ENCODE measurements at regions not wholly inside any gene's neighbourhood (a gene's known extent, or its start where the extent isn't known, plus 50 kb on each side); places are given as distances from the start of the nearest gene placed in this dataset.

DNA sequence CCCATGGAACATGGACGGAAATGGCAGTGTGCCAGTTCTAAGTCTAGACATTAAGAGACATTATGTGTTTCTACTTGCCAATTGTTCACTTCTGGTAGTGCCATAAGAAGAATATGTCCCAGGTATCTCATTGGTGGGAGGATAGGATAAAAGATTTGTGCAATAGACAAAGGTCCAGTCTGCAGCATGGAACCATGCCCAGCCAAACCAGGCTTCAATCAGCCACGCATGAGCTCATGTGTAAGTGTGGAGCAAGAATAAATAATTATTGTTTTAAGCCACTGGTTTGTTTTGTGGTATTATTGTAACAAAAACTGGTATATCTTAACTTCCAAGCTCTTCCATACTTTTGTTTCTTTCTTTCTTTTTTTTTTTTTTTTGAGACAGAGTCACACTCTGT lies 153.6 kb upstream of the CTTNBP2 start:
- DNase-seq (ENCODE audit: low spot score), result no peak

DNA sequence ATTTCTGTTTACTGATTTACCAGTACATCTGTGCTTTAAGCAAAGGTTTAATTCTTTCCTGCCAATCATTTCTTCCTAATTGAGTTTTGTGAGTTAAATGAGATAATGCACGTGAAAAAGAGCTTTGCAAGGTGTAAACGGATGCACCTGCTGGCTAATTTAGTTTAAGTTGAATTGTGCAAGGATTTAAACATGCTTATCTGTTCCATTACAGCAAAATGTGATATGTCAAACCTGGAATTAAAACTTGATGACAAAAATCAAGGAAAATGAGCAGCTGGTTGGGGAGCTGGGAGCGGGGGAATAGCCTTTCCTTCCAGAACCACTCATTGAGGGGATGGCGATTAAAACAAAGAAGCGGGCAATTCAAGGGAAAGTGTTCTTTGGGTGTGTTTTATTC lies 155.0 kb upstream of the CTTNBP2 start:
- no peak for DNase-seq (ENCODE audit: low spot score)

- no peak for DNase-seq (ENCODE audit: low spot score)
Observed at GRCh38 chr7:118029826-118030422, 154.0 kb upstream of the LSM8 start.

DNA sequence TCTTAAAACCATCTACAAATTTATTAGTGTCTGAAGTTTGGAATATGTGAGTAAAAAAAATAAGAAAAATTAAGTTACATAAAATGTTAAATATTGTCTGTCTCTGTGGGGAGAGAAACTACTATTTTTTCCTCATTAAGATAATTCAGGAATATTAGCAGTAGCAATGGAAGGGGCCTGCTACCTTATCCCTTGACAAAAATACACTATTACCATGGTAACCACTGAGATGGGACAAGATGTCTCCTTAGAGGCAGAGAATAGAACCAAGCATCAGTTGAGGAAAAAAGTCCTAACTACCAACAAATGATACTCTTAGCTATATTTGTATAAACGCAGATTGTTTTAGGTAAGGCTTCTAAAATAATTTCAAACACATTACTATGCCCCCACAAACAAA lies 150.7 kb upstream of the LSM8 start:
- no peak for DNase-seq (ENCODE audit: low spot score)

- DNase-seq (ENCODE audit: low spot score), result no peak
Observed at GRCh38 chr7:118039963-118040489, 143.9 kb upstream of the LSM8 start.

GRCh38 chr7:118040562-118040961 lies 143.4 kb upstream of the LSM8 start:
- no peak for DNase-seq (ENCODE audit: low spot score)

DNA sequence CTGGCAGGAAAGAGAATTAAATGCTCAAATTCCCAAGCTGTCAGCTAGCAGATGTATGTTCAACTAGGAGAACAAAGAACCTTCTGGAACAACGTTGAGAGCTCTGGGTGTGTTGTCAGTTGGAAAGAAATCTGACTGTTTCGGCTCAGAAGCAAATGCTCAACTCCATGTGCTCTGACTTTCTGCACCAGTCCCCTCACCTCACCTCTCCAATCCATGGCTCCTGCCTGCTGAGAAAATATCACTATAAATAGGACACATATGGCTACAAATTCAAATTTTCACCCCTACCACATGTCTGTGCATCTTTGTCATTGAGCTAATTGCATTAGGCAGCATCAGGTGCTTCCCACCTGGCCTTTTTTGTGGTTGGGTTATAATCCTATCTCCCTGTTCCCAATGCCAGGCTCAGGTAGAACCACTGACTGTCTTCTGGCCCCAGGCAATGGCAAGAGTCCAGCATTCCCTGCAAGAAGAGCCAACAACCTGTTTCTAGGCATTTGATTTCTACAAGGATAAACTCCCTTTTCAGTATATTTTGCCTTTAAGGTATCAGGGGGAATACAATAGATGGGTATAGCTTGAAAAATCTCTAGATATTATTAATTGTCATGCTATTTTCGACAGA lies 142.6 kb upstream of the LSM8 start:
- DNase-seq (ENCODE audit: low spot score), result no peak

- DNase-seq (ENCODE audit: low spot score), result no peak
Observed at GRCh38 chr7:118045629-118046028, 138.3 kb upstream of the LSM8 start.

- no peak for DNase-seq (ENCODE audit: low spot score)
Observed at GRCh38 chr7:118046086-118046485, 137.9 kb upstream of the LSM8 start.

- DNase-seq (ENCODE audit: low spot score), result no peak
Observed at GRCh38 chr7:118046801-118047200, 137.2 kb upstream of the LSM8 start.

DNA sequence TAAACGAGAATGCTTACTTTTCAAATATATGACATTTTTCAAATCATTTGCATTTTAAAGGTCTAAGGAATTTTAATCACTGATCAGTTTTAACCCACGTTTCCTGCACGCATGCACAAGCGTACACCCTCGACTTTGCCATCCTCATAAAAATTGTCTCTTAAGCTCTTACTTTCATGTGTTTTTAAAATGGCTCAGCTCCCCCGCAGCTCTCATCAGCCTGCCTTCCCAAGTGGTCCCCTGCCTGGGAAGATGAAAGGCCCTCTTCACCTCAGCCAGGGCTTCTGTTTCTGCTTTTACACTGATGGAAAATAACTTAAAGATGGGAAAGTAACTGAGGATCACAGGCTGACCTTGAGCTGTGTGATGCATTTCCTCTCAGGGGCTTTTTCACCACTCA lies 131.6 kb upstream of the LSM8 start:
- DNase-seq (ENCODE audit: low spot score), result no peak

DNA sequence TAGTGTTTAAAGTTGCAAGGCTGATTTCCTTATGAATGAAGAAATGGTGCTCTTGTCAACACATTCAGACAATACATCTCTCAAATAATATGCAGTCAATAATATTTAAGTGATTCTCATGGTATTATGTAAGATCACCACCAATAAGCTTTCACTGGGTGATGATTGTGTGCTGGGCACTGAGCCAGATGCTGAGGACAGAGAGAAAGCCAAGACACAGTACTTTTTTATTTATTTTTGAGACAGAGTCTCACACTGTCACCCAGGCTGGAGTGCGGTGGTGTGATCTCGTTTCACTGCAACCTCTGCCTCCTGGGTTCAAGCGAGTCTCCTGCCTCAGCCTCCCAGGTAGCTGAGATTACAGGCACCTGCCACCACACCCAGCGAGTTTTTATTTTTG lies 130.6 kb upstream of the LSM8 start:
- no peak for DNase-seq (ENCODE audit: low spot score)

DNA sequence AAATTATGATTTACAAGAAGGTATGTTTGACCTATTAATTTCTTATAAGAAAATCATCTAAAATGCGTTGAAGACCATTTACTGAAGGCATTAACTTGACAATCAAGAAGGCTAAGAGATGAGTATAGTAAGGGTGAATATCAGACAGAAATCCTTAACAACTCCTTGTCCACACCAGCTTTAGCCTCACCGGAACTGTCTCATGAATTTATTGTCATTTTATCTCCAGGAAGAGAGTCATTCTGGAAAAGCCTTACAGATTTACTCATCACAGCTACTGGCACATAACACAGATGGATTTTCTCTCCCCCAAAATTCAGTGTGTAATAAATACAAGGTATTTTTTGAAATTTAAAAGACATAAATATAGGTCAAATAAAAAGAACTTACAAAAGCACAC lies 129.4 kb upstream of the LSM8 start:
- no peak for DNase-seq (ENCODE audit: low spot score)

GRCh38 chr7:118055647-118056046 lies 128.3 kb upstream of the LSM8 start:
- DNase-seq (ENCODE audit: low spot score), result no peak

GRCh38 chr7:118057404-118057803 lies 126.6 kb upstream of the LSM8 start:
- DNase-seq (ENCODE audit: low spot score), result no peak

DNA sequence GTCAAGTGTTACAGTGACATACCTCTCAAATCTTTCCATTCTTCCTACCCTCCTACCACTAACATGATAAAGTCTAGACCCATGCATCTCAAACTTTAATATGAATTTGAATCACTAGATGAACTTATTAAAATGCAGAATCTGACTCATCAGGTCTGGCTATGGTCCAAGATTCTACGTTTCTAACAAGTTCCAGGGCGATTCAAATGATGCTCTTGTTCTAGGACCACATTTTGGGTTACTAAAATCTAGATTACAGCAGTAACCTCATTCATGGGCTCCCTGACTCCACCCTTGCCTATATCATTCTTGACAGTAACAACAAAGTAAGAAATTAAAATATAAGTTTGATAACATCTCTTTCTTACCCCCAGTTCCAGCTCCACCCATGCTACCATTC lies 124.8 kb upstream of the LSM8 start:
- no peak for DNase-seq (ENCODE audit: low spot score)

- DNase-seq (ENCODE audit: low spot score), result no peak
Observed at GRCh38 chr7:118060692-118061091, 123.3 kb upstream of the LSM8 start.

GRCh38 chr7:118061386-118061785 lies 122.6 kb upstream of the LSM8 start:
- no peak for DNase-seq (ENCODE audit: low spot score)

DNA sequence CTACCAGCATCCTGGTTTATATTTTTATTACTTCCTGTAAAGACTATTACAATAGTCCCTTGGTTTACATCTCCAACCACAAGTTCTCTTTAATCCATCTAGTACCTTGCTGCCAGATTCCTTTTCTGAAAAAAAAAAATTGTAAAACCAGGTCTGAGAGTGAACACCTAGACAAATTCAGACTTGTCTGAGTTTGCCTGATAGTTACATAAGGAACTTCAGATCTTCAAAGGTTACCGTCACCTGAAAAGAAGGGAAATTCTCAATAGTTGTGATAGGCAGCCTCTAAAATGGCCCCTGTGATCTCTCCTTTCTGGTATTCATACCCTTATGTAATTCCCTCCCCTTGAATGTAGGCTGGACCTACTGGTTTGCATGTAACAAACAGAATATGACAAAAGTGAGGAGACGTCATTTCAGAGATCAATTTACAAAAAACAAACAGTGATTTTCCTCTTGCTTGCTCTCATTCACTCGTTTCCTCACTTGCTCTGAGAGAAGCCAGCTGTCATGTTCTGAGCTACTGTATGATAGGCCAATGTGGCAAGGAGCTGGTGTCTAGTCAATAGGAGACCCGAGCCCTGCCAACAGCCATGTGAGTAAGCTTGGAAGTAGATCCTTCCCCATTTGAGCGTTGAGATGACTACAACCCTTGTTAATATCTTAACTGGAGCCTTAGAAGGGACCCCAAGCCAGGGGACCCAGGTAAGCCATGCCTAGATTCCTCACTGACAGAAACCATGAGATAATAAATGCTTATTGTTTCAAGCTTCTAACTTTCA lies 110.9 kb upstream of the LSM8 start:
- no peak for DNase-seq (ENCODE audit: low spot score)

DNA sequence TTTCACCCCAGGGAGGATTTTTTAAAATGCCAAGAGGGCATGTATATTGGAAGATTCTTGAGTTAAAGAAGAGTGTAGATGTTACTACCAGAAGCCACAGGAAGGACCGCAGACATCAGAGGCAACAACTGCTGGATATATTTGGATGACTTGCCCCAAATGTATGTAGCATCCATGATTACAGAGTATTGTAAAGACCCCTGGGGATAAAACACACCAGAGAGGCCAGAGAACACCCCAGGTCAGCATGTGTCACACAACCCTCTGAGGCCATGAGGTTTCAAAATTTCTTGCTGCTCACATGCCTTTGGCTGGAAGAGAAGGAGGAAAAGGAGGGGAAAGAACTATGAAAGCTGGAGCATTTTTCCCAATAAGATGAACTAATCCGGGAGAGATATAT lies 108.0 kb upstream of the LSM8 start:
- no peak for DNase-seq (ENCODE audit: low spot score)

- no peak for DNase-seq (ENCODE audit: low spot score)
Observed at GRCh38 chr7:118076564-118076963, 107.4 kb upstream of the LSM8 start.

GRCh38 chr7:118078015-118078414 lies 105.9 kb upstream of the LSM8 start:
- DNase-seq (ENCODE audit: low spot score), result no peak

GRCh38 chr7:118079369-118079768 lies 104.6 kb upstream of the LSM8 start:
- no peak for DNase-seq (ENCODE audit: low spot score)

Measured in hepatic stellate cell (primary cell).